NCI-H524 (cell line): ENCODE measurements at regions not wholly inside any gene's neighbourhood (a gene's known extent, or its start where the extent isn't known, plus 50 kb on each side); places are given as distances from the start of the nearest gene placed in this dataset.
A peak's percentile ranks its signal among the peaks of the same experiment; 100 is the strongest.
"Not testable (repeated sequence)": the region's sequence is repeated elsewhere in the genome, so short reads cannot be mapped to it uniquely, and the experiment has no call there.

Experiments used
- DNase-seq, 2 experiments: peaks; one replicate each; lab custom pipeline; 2025; lab: John Stamatoyannopoulos, UW

DNA sequence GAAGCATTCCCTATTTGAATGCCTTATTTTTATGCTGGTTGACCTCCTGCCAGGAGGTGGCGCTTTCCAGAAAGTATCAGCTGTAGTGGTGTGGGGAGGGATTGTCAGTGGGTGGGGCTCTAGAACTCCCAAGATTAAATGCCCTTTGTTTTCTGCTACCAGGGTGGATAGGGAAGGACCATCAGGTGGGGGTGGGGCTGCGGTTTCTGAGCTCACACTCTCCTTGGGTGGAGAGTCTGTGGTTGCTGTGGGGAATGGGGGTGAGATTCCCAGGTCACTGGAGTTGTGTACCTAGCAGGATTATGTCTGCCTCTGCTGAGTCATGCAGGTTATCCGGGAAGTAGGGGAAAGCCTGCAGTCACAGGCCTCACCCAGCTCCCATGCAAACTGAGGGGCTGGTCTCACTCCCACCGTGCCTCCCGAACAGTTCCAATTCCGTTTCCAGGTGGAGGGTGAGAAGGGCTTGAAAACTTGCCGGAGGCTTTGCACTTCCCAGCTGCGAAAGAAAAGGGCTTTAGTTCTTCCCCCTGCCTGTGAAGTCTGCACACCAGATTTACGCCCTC lies 68.3 kb downstream of the ALG10B start:
- peak in 1 of 2 experiments; percentile 1 for DNase-seq

DNA sequence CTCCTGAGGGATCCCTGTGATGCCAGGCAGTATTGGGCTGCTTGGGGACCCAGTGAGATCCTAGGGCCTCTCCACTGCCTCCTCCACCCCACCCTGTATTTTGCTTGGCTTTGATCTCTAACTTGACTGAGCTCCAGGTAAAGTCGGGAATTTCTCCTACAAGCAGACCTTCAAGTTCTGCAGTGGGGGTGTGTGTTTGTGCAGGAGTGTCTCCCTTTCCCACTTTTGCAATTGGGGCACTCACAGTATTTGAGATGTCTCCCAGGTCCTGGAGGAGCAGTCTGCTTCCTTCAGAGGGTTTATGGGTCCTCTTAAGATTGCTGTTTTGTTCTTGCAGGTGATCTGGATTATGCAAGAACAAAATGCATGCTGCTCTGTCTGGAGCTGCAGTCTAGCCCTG lies 68.9 kb downstream of the ALG10B start:
- DNase-seq: no peak

- DNase-seq: no peak
Observed at GRCh38 chr12:38386205-38386985, 69.8 kb downstream of the ALG10B start.

- no peak for DNase-seq
Observed at GRCh38 chr12:38389614-38390013, 73.0 kb downstream of the ALG10B start.

DNA sequence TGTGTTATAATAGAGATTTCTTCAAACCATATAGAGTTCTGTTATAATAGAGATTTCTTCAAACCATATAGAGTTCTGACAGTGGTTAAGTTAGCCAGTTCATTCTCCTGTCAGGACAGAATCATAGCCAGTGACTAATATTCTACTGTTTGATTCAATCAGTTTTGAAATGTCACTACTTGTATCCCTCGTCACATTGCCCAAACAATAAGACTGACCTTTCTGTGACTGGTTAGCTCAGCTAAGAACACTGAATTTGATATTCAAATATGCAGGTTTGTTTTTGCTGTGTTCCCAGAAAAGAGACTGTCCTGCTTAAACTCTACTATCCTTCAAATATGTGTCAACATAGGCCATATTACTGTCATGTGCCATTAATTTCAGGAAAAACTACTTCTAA lies 74.4 kb downstream of the ALG10B start:
- no peak for DNase-seq

GRCh38 chr12:38392554-38393144 lies 76.1 kb downstream of the ALG10B start:
- no peak for DNase-seq

- DNase-seq: peak; percentile 48 to 80
Observed at GRCh38 chr12:38399711-38400206, 83.2 kb downstream of the ALG10B start.

DNA sequence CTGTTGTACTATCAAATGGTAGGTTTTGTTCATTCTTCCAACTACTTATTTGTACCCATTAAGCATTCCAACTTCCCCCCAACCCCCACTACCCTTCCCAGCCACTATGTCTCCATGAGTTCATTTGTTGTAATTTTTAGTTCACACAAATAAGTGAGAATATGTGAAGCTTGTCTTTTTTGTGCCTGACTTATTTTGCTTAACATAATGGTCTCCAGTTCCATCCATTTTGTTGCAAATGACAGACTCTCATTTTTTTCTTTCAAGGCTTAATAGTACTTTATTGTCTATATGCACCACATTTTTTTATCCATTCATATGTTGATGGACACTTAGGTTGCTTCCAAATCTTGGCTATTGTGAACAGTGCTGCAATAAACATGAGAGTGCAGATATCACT lies 86.2 kb downstream of the ALG10B start:
- no peak for DNase-seq

GRCh38 chr12:38409511-38409910 lies 92.9 kb downstream of the ALG10B start:
- DNase-seq: no peak

- DNase-seq: no peak
Observed at GRCh38 chr12:38411426-38411825, 94.9 kb downstream of the ALG10B start.

DNA sequence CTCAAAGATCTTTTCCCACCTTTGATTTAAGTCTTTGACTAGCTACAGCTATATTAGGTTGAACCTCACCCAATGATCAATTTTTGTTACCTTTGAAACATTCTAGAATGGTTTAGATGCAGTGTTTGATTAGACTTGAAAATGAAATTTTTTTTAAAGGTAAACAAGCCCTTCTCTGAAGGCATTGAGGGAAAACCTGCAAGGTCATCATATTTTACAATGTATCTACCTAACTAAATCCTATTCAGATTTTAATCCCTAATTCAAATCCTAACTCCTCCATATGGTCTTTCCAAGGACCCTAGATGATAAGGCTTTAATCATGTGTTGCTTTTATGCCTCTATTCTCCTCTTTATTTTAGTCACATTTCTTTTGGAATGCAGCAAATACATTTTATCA lies 95.4 kb downstream of the ALG10B start:
- DNase-seq: no peak

DNA sequence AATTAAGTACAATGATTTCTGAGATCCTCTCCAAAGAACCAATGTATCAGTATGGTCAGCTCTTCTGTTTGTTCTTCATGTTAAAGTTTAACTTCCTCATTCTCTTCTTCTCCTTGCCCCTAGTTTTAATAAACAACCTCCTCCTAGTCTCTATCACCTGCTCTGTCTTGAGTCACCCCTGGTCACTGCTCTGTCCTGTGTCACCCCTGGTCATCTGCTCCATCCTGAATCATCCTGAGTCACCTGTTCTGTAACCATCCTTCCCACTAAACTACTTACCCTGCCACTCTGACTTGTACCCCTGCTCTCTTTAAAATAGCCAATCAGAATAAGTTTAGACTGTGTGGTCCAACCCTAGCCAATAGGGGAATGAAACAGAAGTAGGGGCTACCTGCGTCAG lies 100.5 kb downstream of the ALG10B start:
- DNase-seq: no peak

DNA sequence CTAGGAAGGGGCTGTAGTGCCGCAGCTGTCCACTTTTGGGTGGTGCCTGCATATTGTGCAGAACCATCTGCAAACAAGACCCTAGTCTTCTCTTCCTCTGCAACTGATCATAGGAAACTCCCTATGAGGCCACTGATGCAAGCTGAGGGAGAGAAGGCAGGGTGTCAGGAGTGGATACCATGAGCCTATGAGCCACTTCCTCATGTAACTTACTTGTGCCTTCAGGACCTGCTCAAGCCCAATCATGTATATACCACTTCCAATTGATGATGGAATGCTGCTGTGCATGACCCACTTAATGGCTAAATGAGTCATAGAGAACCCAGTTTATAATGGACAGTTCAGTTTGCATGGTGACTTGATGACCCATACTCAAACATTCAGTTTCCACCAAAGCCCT lies 107.9 kb downstream of the ALG10B start:
- DNase-seq: no peak

- no peak for DNase-seq
Observed at GRCh38 chr12:38427442-38427841, 110.9 kb downstream of the ALG10B start.

GRCh38 chr12:38431921-38432320 lies 115.3 kb downstream of the ALG10B start:
- DNase-seq: no peak

DNA sequence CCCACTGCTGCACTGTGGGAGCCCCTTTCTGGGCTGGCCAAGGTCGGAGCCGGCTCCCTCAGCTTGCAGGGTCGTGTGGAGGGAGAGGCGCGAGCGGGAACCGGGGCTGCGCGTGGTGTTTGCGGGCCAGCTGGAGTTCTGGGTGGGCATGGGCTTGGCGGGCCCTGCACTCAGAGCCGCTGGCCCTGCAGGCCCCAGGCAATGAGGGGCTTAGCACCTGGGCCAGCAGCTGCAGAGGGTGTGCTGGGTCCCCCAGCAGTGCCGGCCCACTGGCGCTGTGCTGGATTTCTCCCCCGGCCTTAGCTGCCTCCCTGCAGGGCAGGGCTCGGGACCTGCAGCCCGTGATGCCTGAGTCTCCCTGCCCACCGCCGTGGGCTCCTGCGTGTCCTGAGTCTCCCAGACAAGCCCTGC lies 125.3 kb downstream of the ALG10B start:
- DNase-seq: not testable (repeated sequence)

DNA sequence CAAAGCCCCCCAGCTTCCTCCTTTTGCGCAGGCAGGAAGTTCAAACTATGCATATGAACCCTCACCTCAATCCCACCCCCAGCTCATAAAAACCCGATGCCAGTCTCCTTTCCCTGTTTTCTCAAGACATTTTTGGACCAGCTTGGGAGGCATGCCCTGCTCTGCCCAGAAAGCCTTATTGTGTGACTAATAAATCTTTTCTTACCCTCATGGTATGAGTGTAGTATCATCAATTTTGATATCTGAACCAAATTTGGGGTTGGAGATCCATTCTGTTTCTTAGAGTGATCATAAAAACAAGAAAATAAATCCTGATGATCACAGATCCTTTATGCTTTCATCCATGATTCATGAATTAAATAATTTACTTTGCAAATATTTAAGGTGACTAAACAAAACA lies 128.5 kb downstream of the ALG10B start:
- no peak for DNase-seq

DNA sequence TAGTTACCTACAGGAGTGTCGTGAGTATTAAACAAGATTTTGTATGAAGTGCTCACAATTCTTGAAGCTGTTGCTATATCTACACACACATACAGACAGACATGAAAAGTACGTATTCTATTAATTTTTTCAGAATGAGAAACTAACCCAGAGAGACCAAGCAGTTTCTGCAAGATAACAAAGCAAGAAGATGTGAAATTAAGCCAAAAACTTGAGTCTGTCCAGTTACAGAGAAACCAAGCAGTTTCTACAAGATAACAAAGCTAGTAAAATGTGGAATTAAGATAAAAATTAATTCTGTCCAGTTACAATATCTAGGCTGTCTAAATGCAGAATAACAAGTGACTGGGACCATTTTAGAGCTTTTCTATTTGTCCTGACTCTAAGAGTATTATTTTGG lies 132.4 kb downstream of the ALG10B start:
- no peak for DNase-seq

- DNase-seq: no peak
Observed at GRCh38 chr12:38456537-38457120, 140.1 kb downstream of the ALG10B start.

DNA sequence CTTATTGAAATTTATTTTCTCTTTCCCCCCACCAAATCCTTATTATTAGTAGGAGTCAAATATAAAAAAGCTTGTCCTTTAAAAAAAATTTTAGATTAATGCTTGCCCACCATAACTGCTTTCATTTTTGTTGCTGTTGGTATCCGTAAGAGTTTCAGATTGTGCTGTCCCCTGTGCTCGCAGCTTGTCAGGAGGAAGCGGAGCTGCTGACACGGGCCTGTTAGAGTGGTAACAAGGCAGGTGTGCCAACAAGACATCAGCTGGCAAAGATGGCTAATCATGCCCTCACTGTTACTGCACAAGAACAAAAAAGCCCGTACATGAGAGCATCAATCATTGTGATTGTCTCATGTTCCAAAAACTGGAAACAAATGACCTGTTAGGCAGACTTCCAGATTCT lies 148.4 kb downstream of the ALG10B start:
- DNase-seq: no peak

- peak; percentile 5 to 55 for DNase-seq
Observed at GRCh38 chr12:38469715-38470114, 153.1 kb downstream of the ALG10B start.

DNA sequence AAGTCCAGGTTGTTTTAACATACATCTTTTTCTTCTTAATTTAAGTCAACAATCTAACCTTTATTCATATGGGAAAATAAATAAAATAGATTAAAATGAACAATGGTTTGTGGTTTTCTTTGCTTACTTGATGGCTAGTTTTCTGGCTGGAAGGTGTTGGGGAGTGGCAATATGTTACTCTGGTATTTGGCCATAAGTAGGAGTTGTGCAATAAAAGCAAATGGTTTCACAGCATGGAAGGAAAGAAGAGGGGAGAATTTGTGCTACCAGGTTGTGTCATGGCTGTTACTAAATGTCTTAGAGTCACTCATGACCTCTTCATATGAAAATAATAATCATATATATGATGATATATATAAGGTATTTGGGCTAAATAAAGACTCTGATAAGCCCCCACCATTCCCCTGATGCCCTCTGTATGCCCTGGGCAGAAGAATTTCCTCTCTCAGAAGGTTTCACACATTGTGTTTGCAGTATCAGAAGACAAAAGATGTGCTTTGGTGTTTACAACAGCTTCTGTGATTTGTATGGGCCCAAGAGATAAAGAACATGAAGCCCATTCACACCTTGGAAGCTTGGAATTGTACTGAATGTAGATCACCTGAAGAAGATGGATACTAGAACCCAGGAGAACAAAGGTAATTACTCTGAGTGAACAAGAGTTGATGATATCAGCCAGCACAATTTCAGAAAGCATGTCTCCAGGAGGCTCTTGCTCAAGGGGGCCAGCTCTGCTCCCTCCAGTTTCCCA lies 160.9 kb downstream of the ALG10B start:
- no peak for DNase-seq
